Heart left ventricle (tissue), 13 donors: ENCODE measurements at regions not wholly inside any gene's neighbourhood (a gene's known extent, or its start where the extent isn't known, plus 50 kb on each side); places are given as distances from the start of the nearest gene placed in this dataset.

Experiments
- POLR2A ChIP-seq, 2 donors: fragments of 450-650 bp; IDR thresholded peaks; one replicate each; pipeline ENCODE4 v1.6.1; 2017; ENCODE audit warnings: antibody characterized with exemption in 2 of 2, mild to moderate bottlenecking in 2 of 2, moderate library complexity in 2 of 2
- TF ChIP-seq, protein P1 (sequence below), 12 donors: fragments of 200-600 bp; sonication (generic) in 4 of 12; IDR thresholded peaks; one replicate each; pipeline versions ENCODE4 v1.5.0 to v1.8.0; 2018 to 2022; ENCODE audit warnings: antibody characterized with exemption in 12 of 12, mild to moderate bottlenecking in 5 of 12
- donor health status: ischemic (EF 13 %, LVEDD 7.1; RV severe dilation, severe dysfunction).
- donor health status: DM: no; HTN: yes; CAD: no.
- donor health status: DM: no; HTN: no; CAD: no.
- donor health status: ischemic (EF 25% LVEDD 6.9; RV normal size, moderate dysfunction).
- donor health status: ischemic (EF 25% LVEDD 5.7; RV mildly dilated, moderate dysfunction).
- donor health status: ischemic (EF 35%, LVEDD 5.7; RV mildly dilated, moderate dysfunction).
- donor health status: nonischemic (EF 11% LVEDD 7.7; RV severe dilation, severe dysfunction).
- donor health status: DM: yes; HTN: yes; CAD: no.
- donor health status: PGD.
- donor health status: ischemic (EF 29% LVEDD 5.4; RV normal size, mild dysfunction).
- donor health status: nonischemic (EF 23%, LVEDD 6.1; RV moderate dilation, normal function).

DNA sequence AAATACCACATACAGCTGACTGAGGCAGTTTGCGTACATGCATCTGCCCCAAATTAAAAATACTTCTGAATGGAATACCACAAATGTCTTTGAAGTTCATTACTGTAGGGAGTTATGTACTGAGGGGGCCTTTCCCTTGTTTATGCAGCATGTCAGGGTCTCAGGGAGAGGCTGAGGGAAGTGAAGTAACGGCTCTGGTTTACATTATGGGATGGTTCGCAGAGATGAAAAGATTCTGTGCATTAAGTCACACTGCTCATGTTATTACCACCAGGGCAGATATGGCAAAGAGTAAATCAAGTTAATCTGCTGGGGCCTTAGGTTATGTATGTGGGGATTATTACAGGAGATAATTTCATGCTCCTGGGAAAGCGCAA, 385.9 kb upstream of the RND3 start:
- TF ChIP-seq, protein P1, sequence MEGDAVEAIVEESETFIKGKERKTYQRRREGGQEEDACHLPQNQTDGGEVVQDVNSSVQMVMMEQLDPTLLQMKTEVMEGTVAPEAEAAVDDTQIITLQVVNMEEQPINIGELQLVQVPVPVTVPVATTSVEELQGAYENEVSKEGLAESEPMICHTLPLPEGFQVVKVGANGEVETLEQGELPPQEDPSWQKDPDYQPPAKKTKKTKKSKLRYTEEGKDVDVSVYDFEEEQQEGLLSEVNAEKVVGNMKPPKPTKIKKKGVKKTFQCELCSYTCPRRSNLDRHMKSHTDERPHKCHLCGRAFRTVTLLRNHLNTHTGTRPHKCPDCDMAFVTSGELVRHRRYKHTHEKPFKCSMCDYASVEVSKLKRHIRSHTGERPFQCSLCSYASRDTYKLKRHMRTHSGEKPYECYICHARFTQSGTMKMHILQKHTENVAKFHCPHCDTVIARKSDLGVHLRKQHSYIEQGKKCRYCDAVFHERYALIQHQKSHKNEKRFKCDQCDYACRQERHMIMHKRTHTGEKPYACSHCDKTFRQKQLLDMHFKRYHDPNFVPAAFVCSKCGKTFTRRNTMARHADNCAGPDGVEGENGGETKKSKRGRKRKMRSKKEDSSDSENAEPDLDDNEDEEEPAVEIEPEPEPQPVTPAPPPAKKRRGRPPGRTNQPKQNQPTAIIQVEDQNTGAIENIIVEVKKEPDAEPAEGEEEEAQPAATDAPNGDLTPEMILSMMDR (IDR thresholded peaks at IDR 0.05) = no peak
- no peak for TF ChIP-seq POLR2A (IDR thresholded peaks at IDR 0.05)
